DMS 273 (cell line): ENCODE measurements at regions not wholly inside any gene's neighbourhood (a gene's known extent, or its start where the extent isn't known, plus 50 kb on each side); places are given as distances from the start of the nearest gene placed in this dataset.
"Not testable (repeated sequence)": the region's sequence is repeated elsewhere in the genome, so short reads cannot be mapped to it uniquely, and the experiment has no call there.

ENCODE experiments used
- DNase-seq: peaks from one replicate; lab custom pipeline; 2025; ENCODE audit not compliant: unreplicated experiment; lab: John Stamatoyannopoulos, UW

- DNase-seq, result not testable (repeated sequence)
Measured at GRCh38 chr9:103237571-103238109, 242.5 kb downstream of the CYLC2 start.

DNA sequence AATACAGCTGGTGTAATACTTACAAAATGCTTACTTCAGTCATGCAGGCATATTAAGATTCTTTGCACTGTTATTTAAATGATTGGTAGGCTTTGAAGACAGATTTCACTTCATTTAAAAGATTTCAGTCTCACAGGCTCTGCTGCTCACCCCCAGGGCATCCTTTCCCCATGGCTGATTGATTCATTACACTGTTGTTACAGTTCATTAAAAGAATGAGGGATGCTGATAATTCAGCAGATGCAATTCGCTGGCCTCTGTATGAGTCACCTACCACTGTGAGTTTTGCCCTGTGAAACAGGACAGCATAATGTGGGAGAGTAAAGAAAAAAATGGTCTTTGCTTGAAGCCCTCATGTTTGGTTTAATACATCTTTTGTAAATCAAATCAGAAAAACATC lies 246.9 kb downstream of the CYLC2 start:
- no peak for DNase-seq

GRCh38 chr9:103242486-103242885 lies 247.4 kb downstream of the CYLC2 start:
- DNase-seq, result no peak

DNA sequence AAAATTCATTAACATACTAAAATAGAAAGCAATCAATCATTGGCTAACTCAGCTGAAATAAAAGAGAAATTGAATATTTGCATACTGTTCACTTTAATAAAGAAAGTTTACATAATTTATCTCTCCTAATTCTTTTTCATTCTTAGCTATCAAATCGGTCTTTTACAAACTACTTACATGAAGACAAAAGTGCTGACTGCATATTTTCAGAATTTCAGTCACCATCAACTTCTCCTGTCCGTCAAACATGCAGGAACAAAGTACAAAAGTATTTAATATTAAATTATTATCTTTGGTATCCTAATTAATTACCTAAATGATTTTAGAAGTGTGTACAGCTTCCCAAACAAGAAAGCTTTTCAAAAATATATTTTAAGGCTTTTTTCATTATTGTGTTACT lies 248.4 kb downstream of the CYLC2 start:
- no peak for DNase-seq

GRCh38 chr9:103245369-103245768 lies 250.2 kb downstream of the CYLC2 start:
- DNase-seq, result no peak

DNA sequence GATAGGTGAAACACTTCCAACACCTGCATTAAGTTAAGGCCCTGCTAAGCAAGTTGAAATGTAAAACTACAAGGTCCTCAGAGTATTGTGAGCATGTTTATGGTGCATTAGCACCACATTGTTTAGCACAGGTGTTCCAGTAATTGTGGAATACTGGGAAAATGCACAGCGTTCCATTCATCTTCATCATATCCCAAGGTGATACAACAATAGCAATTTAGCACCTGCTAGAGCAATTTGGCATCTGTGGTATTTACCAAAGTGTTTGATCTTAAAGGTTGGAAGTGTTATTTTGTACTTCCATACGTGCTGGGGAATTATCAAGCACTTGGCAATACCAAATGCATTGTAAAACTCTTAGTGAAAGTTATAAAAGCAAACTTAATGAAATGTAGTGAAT lies 266.8 kb downstream of the CYLC2 start:
- no peak for DNase-seq

DNA sequence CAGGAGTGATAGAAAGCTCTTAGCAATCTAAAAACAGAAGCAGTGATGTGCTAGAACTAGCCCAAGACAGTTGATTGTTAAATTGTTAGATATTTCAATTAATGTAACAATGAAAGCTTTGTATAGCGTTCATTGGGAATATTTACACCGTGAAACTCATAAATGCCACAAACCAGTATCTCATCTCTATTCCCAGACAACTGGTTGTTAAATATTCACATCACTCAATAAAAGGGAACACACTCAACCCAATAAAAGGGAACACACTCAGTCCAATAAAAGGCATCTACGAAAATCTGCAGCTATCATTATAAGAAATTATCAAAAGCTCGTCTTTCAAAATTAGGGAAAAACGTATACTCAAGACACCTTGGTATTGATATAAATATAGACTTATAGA lies 270.9 kb downstream of the CYLC2 start:
- DNase-seq, result no peak

DNA sequence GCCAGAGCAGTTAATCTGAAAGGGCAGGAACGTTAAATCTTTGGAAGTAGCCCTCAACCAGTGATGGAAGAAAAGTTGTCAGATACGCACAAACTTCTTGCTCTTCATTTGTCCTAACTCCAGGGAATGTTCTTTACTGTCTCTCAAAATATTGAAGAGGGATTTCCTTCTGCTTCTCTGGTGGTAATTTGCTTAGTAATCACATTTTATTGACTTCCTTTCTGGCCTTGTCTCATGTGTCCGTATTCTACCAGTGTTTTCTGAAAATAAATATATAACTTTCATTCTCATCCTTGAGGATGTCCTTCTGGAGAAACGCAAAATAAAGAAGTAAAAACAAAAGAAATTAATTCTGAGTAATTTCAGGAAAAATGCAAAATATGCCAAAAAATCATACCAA lies 282.1 kb downstream of the CYLC2 start:
- no peak for DNase-seq

- no peak for DNase-seq
Measured at GRCh38 chr9:103281126-103281525, 286.0 kb downstream of the CYLC2 start.

DNA sequence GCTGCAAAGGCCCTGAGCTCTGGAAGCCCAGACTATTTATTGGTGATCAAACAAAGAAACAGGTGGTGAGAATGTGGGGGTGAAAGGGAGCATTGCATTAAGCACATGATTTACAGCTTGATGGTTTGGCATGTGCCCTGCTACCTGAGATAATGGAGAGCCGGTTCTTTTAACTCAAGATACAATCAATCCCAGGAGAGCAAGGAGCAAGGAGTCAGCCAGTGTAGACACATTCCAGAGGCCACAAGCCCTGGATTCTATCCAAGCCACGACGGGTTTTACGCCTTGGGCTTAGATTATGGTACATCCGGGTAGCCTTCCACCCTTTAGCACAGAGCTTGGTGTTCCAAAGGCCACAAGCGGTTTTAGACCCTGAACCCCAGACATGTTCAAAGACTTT lies 292.2 kb downstream of the CYLC2 start:
- no peak for DNase-seq

GRCh38 chr9:103296189-103296588 lies 301.1 kb downstream of the CYLC2 start:
- DNase-seq, result no peak

GRCh38 chr9:103301051-103301450 lies 305.9 kb downstream of the CYLC2 start:
- no peak for DNase-seq

DNA sequence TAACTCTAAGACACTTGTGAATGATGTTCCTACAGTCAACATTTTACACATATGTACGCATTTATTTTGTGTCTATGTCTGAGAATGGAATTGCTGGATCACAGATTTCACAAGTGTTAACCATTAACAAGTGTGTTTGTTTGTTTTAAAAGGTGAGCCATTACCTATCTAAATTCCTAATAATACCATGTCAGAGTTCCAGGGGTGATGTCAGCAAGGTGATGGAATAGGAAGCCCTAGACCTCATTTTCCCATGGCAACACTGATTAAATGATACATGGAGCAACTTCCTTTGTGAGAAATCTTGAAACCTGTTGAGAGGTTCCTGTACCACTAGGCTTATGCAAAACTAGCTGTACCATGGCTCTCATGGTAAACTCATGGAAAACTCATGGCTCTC lies 309.7 kb downstream of the CYLC2 start:
- DNase-seq, result no peak

GRCh38 chr9:103319979-103320378 lies 324.8 kb downstream of the CYLC2 start:
- DNase-seq, result peak; percentile 30

GRCh38 chr9:103323699-103324098 lies 328.6 kb downstream of the CYLC2 start:
- DNase-seq, result no peak

DNA sequence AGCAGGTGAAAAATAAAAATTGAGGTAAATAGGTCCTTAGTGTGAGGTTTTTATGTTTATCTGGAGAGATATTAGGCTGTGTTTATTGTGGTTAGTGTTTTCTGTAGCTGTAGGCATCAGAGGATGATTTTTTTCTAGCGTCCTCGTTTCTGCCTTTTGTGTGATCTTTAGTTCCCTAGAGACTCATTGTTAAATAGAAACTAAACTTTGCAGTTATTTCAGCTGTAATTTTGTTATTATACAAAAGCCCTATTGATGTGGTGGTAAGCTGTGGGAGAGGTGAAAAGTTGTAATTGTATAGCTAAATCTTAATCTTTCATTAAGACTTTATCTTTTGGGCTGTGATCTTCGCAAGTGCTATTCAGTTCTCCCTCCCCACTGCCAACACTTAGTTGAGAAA lies 340.3 kb downstream of the CYLC2 start:
- DNase-seq, result no peak

DNA sequence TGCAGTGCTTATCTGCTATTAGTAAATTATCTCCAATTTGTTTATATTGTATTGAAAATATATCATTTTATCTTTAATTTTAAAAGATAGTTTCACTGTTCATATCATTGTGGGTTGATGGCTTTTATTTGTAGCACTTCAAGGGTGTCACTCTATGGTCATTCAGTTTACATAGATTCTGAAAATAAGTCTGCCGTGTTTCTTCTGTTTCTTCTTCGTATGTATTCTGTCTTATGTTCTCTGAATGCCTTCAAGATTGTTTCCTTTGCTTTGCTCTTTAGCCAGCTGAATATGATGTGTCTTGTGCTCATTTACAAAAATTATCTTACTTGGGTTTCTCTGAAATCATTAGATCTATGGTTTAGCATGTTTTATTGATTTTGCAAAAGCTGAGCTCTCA lies 359.9 kb downstream of the CYLC2 start:
- DNase-seq, result no peak

GRCh38 chr9:103357980-103358379 lies 362.8 kb downstream of the CYLC2 start:
- not testable (repeated sequence) for DNase-seq

GRCh38 chr9:103361906-103362305 lies 366.8 kb downstream of the CYLC2 start:
- no peak for DNase-seq

DNA sequence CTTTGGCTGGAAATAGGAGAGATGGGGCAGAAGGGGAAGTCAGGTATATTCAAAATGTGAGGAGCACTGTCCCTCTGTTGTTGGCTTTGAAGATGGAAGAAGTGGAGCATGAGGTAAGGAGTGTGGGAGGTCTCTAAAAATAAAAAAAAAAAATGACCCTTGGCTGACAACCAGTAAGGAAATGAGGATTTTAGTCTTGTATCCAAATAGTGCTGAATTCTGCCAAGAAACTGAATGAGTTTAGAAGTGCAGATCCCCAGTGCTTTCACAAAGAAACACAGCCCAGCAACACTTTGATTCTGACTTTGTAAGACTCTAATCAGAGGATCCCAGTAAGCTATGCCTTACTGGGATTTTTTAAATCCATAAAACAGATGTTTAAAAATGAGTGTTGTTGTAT lies 367.9 kb downstream of the CYLC2 start:
- no peak for DNase-seq

- DNase-seq, result no peak
Measured at GRCh38 chr9:103364753-103365152, 369.6 kb downstream of the CYLC2 start.

GRCh38 chr9:103371152-103371551 lies 376.0 kb downstream of the CYLC2 start:
- no peak for DNase-seq

- no peak for DNase-seq
Measured at GRCh38 chr9:103372828-103373227, 377.7 kb downstream of the CYLC2 start.

DNA sequence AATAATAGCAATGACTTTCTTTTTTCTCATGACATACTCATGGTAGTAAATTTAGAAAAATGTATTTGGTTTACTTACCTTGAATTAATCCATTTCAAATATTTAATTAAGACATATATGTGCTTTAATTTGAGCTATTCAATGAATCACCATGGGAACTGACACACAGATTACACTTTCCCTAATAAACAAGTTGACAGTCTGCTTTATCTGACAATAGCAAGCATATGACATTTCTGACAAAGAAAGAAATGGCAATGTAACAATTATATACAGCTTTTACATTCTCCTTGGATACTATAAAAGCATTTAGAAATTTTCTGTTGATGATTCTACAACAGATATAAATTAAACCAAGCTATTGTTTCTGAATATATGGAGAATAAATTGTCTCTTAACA lies 382.5 kb downstream of the CYLC2 start:
- no peak for DNase-seq
